IPS DF 4.7 (cell line): ENCODE measurements at regions not wholly inside any gene's neighbourhood (a gene's known extent, or its start where the extent isn't known, plus 50 kb on each side); places are given as distances from the start of the nearest gene placed in this dataset.
"Not testable (repeated sequence)": the region's sequence is repeated elsewhere in the genome, so short reads cannot be mapped to it uniquely, and the experiment has no call there.

Experiments
- DNase-seq: peaks from one replicate; pipeline ENCODE4 v3.0.0-alpha.2; 2013; ENCODE audit warnings: low spot score; ENCODE audit errors: extremely low read depth

DNA sequence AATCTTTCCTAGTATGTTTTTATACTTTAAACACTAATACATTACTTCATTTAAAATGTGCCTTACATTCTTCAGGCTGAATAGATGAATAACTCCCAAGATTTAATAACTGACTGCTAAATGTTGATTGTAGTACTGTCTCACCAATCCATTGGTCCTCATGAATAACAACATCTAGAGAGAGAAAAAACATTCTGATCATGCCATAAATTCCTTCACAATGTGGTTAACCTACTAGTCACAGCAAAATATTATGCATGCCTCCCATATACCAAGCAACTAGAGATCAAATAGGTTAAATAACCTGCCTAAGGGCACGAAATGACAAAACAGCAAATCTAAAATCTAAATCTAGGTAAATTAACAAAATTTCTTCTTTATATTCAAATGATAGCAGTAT, 66.2 kb downstream of the SYT15 start:
- DNase-seq, result not testable (repeated sequence)

DNA sequence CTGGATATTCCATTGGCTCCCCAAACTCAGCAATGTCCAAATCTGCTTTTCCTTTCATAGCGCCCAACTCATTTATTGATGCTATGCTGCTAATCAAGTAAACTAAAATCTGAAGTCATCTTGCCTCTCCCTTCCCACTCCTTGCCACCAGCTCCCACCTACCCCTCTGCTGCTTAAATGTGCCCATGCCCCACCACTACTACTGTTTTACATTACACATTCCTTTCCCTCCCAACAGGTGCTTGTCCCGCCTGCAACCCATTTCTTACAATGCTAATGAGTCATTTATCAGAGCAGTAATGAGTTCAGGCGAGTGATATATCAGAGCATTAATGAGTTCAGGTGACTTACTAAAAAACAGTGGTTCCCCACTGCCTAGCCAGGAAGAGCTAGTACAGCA, 67.2 kb downstream of the SYT15 start:
- DNase-seq, result not testable (repeated sequence)

DNA sequence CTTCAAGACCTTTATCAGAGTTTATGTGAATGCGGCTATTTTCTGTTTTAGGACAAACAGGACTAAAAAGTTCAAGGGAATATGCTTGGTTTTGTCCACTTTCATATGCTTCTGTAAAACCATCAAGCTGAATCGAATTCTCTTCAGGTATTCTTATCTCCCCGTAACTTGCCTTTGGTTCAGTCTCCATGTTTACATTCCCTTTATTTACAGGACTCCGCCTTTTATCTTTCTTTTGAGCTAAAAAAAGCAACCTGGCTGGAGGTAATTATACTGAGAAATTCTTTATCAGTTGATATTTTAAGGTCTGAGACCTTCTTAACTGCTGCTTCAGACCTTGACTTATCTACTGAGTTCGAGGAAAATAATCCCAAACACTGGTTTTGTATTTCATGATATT, 72.0 kb downstream of the SYT15 start:
- DNase-seq, result not testable (repeated sequence)

DNA sequence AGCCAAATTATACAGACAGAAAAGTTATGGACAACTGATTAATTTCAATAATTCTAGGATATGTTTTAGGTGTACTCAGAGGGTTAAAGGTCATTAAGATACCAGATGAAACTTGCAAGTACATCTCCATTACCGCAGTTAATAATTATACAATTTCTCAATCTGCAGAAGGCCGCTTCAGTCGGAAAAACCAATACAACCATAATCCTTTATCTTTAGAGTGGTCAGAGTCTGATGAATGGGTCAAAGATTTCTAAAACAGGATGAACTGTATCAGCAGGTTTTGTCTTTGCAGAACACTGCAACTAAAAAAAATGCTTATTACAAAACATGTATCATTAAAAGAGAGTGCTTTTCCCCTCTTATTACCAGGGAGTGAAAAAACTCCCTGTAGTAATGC, 78.5 kb downstream of the SYT15 start:
- DNase-seq, result not testable (repeated sequence)

DNA sequence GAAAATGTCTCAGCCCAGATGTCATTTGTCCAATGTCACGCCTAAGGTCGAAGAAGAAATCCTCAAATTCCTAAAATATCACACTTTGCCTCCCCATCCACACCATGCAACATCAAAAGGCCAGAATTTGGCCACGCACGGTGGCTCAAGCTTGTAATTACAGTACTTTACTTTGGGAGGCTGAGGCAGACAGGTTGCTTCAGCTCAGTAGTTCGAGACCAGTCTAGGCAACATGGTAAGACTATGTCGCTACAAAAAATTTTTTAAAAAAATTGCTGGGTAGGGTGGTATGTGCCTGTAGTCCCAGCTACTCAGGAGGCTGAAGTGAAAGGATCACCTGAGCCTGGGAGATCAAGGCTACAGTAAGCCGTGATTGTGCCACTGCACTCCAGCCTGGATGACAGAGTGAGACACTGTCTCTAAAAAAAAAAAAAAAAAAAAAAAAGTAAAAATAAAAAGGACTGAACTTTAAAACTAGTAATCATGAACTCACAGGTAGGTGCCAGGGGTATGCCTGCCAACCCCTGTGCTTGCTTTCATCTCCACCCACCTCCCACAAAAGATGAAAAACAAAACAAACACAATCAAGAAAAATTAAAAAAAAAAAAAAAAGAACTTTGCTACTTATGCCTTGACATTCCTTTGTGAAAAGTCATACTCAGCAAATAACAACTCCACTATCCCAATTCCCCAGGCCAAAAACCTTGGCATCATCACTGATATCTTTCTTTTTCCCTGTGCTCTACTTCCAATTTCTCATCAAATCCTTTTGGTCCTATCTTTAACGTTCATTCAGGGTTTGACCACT, 81.3 kb downstream of the SYT15 start:
- DNase-seq, result not testable (repeated sequence)

DNA sequence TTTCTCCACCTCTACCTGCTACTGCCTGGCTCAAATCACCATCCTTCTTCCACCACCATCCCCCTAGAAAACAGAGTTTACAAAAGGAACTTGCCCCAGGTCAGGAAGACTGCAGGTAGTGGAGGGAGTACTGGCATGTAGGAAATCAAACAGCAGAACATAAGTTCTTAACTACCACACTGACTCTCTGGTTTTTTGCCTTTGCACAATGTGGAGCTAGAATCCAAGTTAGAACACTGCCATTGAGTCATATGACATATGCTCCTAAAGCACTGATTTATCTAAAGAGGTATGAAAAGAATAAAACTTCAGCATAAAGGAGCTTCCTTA, 81.9 kb downstream of the SYT15 start:
- DNase-seq, result not testable (repeated sequence)

DNA sequence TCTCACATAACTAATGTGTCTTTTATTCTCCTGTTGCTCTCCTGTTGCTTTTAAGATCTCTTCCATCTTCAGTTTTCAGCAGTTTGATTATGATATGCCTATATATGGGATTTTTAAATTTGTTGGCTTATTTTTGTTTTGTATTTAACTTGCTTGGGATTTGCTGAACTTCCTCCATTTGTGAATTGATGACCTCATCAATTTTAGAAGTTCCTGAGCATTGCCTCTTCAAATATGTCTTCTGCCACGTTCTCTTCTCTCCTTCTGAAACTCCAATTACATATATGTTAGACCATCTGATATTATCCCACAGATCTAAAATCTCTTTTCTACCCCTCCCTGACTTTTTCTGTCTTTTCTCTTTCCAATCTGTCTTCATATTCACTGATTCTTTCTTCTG, 86.6 kb downstream of the SYT15 start:
- DNase-seq, result not testable (repeated sequence)

DNA sequence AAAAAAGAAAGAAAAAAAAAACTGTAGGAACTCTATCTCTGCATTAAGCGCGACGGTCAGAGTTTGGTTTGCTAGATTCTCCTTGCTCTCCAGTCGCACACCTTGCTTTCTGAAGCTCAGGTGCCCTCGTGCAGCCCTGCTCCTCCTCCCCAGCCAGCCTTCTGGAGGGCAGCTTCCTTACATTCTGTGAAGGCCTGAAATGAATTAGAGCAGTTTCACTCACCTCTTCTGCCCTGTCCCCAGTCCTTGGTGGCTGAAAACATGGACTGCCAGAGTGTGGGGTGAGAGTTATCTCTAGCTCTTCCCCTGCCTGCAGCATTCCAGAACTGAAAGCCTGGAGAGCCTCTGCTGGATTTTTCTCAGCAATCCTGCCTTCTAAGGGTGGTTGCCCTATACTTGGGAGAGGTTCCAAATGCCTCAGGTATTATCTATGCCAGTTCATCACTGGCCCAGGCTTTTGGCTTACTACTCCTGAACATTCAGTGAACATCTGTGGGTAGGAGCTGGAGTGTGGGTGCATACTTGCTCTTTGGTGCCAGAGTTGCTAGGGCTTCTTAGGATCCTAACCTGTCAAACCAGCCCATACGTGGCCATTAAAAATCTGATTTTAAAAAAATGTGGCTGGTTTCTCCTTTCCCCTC, 89.5 kb downstream of the SYT15 start:
- DNase-seq, result not testable (repeated sequence)

DNA sequence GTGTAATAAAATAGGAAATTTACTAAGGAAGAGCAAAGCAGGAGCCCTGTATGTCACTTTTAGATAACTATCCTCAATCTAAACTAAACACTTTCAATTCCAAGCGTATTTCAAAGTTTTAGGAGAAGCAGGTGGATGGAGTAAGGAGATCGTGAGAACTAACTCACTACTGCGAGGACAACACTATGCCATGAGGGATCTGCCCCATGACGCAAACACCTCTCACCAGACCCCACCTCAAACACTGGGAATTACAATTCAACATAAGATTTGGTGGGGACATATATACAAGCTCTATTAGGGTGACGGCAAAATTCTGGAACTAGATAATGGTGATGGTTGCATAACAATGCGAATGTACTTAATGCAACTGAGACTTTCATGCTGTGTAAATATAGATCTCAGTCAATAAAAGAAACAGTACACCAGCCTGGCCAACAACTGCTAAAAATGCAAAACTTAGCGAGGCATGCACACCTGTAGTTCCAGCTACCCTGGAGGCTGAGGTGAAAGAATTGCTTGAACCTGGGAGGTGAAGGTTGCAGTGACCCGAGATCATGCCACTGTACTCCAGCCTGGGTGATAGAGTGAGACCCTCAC, 99.0 kb downstream of the SYT15 start:
- DNase-seq, result not testable (repeated sequence)

DNA sequence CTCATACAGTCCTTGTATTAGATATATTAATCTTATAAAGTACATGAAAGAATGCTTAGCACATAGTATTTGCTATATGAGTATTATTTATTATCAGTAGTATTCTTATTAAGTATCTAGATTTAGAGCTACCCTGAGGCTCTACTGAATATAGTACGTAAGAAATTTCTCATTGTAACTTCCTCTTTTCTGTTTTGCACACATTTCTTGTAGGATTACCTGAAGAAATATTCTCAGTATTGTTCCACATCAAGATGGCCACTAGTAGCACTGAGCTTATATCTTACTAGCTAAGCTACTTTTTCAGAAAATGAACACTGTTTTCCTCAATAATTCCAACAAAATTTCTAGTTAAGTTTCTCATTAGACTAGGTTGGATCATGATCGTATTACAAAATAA, 112.5 kb downstream of the SYT15 start:
- not testable (repeated sequence) for DNase-seq

DNA sequence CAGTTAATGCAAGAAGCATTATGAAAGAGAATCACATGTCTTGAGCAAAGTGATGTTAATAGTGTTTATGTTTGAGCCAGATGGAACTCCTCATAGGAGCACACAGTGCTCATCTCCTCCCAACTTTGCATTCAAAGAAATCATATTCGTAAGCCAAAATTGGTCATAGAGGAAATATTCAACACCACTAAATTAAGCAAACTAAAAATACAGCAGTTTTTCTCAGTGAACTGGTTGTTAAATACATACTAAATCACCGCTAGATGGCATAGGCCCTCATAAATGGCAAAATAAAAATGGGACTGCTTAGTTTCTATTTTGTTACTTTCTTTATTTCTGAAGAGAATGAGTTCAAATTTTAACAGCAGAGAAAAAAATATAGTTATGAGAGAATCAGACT, 114.3 kb downstream of the SYT15 start:
- DNase-seq, result not testable (repeated sequence)

DNA sequence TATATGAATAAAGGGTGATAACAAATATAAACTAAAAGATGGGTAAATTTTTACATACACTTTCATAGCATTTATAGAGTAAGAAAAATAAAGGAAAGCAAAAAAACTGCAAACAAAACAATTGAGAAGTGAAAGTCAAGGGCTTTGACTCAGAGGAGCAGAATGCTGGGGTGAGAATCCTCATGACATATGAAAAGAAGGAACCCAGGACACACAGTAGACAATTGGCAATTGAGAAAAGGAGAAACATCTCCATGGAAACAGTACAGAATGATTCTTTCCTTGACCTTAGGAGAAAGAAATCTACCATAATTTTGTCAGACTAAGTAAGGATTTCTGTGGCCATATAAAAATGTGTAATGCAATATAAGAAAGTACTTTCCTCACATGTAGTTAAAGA, 138.3 kb downstream of the SYT15 start:
- DNase-seq, result not testable (repeated sequence)

DNA sequence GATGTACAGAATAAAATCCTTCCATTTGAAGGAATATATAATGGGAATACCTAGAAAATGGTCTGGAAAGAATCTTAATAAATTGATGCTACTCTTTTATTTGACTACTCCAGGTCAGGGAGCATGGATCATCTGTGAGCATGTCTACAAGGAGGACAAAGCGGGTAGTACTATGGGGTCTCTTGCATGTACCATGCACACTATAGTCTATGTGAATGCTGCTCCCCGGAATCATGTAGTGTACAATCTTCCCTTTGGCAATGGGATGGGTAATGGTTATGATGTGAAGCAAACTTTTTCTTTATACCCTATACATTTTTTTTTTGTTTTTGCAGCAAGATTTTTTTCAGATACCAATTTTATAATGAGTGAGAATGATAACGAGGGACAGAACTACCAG, 139.1 kb downstream of the SYT15 start:
- DNase-seq, result not testable (repeated sequence)

DNA sequence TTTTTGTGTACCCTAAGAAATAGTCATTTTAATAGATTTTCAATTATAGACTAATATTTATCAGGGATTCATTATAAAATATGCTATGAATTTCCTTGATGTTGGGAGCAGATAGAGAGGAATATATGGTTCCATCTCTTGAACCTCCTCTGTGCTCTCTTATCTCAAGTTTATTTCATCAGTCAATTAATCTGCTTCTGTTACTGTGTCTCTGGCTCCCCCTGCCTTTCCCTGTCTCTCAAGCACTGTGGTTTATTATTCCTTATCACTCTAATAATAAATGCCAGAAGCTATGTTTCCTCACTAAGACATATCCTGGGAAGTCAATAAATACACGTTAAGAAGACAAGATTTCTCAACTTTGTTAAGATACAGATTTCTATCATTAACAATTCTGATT, 141.5 kb downstream of the SYT15 start:
- DNase-seq, result not testable (repeated sequence)

DNA sequence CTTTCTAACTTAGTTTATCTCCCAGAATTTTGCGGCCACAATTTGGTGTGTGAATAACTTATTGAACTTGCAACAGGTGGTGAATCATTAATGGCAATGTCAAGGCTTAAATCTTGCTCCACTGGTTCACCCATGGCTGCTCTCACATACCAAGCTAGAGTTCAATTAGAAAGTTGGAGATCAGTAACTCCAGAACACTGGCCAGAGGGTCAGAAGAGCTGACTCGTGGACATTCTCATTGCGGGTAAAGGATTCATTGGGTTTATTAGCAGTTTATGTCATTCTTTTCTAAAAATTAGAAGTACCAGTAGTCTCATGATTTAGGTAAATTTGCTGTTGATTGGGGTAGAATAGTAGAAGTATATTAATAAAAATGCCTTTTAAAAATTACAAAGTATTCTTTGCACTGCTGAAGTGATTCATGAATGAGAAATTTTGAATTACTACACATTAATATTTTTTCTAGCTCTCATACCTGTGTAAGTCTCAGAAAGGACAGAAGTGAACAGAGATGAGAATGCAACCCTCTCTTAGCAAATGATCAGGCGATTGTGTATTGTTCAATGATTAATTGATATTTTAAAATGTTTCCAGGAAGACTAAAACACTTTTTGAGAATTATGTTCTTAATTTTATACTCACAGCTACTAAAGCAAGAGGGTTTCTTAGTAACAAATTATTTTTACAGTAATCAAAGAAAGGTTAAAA, 142.0 kb downstream of the SYT15 start:
- DNase-seq, result not testable (repeated sequence)

DNA sequence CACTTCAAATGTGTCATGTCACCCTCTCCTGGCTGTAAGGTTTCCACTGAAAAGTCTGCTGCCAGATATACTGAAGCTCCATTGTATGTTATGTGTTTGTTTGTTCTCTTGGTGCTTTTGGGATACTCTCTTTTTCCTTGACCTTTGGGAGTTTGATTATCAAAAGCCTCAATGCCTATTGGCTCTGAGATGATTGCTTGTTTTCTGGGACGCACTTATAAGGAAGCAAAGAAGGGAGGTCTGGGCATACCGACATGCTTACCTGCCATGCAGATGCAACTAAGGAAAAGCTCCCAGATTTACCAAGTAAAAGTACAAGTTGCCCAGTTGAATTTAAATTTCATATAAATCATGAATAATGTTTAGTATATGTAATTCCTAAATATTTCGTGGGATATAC, 145.3 kb downstream of the SYT15 start:
- DNase-seq, result peak; percentile 0

DNA sequence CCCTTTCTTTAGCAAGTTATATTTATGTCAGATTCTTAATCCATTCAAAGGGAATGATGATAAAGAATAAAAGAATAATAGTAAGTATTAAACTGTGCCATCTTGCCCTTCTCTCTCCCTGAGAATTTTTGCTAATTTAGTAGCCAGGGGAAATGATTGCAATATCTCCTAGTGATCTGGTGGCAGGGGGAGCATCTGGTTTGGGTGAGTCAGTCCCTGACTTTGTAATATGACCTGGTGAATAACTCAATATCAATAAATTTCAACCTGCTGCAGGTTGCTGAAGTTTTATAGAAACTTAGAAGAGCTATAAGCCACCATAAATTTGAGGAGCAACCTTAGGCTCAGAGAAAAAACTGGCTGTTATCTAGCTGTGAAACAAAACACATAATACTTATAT, 149.4 kb downstream of the SYT15 start:
- not testable (repeated sequence) for DNase-seq

DNA sequence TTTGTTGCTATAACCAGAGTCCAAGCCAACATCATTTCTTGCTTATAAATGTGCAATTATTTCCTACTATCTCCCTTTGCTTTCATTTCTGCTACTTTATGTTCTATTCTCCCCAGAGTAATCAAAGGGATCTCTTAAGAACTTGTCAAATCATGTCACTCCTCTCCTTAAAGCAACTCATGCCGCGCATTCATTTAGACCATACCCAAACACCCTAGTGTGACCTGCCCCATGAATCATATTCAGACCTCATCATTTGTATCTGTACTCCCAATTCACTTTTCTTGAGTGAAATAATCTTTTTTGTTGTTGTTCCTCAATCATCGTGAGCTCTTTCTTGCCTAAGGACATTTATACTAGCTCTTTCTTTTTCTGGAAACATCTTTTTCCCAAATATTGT, 151.8 kb downstream of the SYT15 start:
- DNase-seq, result not testable (repeated sequence)

DNA sequence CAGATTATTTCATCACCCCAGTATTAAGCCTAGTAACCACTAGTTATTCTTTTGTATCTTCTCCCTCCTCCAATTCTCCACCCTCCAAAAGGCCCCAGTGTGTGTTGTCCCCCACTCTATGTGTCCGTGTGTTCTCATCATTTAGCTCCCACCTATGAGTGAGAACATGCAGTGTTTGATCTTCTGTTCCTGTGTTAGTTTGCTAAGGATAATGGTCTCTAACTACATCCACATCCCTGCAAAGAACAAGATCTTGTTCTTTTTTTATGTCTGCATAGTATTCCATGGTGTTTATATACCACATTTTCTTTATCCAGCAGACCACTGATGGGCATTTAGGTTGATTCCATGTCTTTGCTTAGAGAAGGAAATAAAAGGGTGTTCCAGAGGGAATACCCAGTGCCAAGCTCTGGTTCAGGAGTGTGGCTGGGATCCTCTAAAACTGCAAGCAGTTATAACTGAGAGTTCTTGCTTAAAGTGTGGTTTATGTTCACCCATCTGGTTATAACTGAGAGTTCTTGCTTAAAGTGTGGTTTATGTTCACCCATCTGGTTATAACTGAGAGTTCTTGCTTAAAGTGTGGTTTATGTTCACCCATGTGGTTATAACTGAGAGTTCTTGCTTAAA, 154.8 kb downstream of the SYT15 start:
- DNase-seq, result not testable (repeated sequence)

DNA sequence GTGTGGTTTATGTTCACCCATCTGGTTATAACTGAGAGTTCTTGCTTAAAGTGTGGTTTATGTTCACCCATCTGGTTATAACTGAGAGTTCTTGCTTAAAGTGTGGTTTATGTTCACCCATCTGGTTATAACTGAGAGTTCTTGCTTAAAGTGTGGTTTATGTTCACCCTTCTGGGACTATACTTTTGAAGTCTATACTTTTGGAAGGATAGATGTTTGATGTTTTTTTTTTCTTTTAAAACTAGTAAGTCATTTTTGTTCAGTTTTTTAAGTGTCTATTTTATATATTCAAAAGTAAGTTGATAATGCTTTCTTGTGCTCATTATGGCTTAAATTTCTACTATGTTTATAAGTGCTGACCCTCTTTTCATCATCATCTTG, 155.3 kb downstream of the SYT15 start:
- not testable (repeated sequence) for DNase-seq

DNA sequence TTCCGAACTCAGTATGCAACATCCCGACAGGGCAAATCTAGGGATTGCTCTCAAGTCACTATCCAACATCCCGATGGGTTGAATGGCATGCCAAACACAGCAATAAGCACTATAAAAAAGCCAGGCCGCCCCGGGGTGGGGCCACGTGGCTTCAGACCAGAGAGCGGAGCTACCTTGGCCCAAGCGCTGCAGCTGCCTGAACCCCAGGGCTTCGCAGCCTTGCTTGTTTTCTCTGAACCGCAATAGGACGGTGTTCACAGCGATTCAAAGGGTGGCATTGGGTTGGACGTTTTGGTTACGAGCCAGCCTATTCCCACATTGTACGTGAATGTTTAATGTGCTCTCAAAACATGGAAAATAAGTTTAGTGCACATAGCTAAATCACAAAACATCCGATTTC, 161.0 kb downstream of the SYT15 start:
- not testable (repeated sequence) for DNase-seq
